ENCODE measurements at regions not wholly inside any gene's neighbourhood (a gene's known extent, or its start where the extent isn't known, plus 50 kb on each side); places are given as distances from the start of the nearest gene placed in this dataset.

DNA sequence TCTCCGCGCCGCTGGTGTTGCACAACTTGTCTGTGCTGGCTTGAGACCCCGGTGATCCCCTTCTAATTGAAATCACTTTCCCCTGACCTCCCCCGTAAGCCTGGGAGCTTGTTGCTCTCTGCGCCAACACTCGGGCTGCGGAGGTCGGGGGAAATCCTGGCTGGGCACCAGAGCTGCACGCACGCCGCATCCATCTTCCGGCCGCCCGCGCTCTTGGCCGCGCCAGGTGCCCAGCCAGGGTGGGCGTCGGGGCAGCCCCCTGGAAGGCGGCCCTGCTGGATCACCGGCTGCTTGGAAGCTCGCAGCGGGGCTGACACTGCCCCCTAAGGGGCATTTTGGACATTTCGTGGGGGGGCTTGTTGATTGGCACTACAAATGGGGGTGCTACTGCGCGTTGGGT is 280.3 kb upstream of the SKOR2 start:
- in situ Hi-C loops (cut with HindIII; ENCODE audit: low pct_unique_long_range_greater_than_20kb, low sequenced_read_pairs): no loop called here

DNA sequence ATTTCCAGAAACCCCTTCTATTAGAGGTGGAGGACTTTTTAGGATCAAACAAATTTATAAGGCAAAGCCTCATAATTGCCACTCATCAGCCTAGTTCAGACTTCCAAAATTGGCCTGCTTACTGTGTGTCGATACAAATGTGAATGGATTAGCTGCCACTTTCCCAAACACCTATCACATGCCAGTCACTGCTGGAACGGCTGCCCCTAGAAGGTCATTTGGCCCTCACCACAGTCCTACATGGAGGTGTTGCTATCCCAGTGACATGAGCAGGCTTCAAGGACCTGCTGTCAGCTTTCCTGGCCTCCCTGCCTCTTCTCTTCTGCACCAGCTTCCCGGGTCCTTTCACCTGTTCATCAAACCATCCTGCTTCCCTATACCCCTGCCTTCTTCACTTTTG is 279.2 kb upstream of the SKOR2 start:
- in situ Hi-C loops (cut with HindIII; ENCODE audit: low pct_unique_long_range_greater_than_20kb, low sequenced_read_pairs): no loop called here
- no peak for DNase-seq (ENCODE audit: low read depth, low spot score)

More for the DNA sequence above, 280.3 kb upstream of the SKOR2 start:
- DNase-seq (ENCODE audit: low read depth, low spot score): no peak

DNA sequence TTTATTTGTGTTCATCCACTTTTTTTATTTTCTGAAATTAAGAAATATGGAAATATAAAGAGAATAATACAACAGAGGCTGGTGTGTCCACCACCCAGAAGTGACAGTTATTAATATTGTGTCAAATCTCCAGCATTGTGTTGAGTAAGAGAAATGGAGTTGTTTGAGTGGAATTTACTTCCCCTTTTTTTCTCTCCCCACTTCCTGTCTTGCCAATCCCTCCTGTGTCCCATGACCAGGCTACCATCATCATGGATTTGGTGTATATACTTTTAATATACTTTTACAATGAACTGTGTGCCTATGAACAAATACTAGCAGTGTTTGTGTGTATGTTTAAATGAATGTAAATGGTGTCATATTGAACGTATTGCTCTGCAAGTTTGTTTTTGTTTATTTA is 276.9 kb upstream of the SKOR2 start:
- DNase-seq (ENCODE audit: low read depth, low spot score): no peak
- in situ Hi-C loops (cut with HindIII; ENCODE audit: low pct_unique_long_range_greater_than_20kb, low sequenced_read_pairs): no loop called here

DNA sequence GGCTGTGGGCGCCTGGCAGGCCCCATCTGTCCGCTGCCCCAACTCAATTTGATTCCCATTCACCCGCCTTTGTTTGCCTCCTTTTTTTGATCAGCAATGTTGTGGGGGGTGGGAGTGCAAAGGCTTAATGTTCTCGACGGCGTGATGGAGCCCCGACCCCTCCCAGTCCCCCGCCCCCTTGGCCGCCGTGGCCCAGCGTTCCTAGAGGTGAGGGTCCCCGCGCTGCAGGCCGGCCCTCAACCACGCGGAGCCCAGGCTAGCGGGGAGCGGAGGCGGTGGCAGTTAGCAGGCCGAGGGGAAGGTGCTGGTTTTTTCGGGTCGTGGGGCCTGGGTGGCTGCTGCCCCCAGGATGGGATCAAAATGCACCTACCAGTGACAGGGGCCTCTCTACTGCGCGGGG is 274.7 kb upstream of the SKOR2 start:
- in situ Hi-C loops (cut with HindIII; ENCODE audit: low pct_unique_long_range_greater_than_20kb, low sequenced_read_pairs): no loop called here
- DNase-seq (ENCODE audit: low read depth, low spot score): no peak

DNA sequence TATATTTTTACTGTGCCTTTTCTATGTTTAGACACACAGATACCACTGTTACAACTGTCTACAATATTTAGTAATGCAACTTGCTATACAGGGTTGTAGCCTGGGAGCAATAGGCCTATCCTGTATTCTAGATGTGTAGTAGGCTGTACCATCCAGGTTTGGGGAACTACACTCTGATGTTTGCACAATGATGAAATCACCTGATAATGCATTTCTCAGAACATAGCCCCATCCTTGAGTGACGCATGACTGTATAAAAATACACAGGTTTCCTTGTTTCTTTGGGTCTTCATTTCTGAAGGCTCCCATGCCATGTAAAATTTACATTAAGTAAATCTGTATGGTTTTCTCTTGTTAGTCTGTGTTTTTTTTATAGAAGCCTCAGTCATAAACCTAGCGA is 270.9 kb upstream of the SKOR2 start:
- in situ Hi-C loops (cut with HindIII; ENCODE audit: low pct_unique_long_range_greater_than_20kb, low sequenced_read_pairs): no loop called here
- DNase-seq (ENCODE audit: low read depth, low spot score): no peak

DNA sequence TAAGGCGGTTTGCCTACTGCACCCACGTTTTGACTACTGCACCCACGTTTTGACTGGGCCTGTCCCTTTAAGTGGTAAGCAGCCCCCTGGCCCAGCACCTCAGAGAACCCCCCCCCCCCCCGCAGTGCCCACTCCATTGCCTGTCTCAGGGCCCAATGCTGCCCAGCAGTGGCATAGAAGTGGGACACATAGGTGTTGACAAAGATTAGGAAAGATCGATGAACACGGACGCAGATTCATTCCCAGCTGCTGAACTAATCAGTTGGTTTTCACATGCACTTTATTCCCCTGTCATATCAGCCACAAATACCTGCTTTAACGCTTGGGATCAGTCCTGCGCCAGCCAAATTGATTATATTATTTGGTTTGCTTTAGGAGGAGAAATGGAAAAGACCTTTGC is 268.8 kb upstream of the SKOR2 start:
- in situ Hi-C loops (cut with HindIII; ENCODE audit: low pct_unique_long_range_greater_than_20kb, low sequenced_read_pairs): no loop called here
- DNase-seq (ENCODE audit: low read depth, low spot score): no peak

DNA sequence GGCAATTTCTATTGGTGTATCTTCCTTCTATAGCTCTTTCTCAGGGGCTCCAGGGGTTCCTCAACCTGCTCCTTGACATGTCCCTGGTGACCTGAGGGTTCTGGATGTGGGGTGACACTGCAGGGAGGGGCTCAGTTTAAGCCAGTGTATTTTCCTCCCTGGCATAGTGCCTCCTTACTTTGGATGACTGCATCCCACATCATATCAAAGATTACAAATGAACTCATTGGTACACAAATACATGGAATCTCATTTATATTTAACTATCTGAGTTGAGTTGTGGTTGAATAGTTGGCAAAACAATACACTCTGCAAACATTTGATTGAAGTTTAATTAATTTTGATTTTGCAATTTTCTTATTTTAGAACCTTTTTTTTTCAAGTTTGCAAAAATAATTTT is 268.2 kb upstream of the SKOR2 start:
- DNase-seq (ENCODE audit: low read depth, low spot score): no peak
- in situ Hi-C loops (cut with HindIII; ENCODE audit: low pct_unique_long_range_greater_than_20kb, low sequenced_read_pairs): no loop called here

DNA sequence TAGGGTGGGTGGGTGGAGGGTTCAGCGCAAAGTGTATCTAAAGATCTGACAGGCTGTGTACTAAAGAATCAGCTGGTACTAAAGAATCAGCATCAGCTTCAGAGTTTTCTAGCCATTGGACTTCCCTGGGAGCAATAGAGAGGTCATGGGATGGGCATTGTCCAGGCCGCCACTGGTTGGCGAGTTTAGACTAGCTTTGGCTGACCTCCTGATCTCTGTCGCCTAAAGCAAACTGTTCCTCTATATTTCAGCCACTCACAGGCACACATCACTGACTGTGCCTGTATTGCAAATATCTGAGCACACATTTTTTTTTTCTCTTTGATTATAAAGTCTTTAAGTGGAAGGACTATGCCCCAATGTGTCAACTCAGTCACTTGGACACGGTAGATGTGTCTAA is 267.8 kb upstream of the SKOR2 start:
- in situ Hi-C loops (cut with HindIII; ENCODE audit: low pct_unique_long_range_greater_than_20kb, low sequenced_read_pairs): no loop called here
- no peak for DNase-seq (ENCODE audit: low read depth, low spot score)

DNA sequence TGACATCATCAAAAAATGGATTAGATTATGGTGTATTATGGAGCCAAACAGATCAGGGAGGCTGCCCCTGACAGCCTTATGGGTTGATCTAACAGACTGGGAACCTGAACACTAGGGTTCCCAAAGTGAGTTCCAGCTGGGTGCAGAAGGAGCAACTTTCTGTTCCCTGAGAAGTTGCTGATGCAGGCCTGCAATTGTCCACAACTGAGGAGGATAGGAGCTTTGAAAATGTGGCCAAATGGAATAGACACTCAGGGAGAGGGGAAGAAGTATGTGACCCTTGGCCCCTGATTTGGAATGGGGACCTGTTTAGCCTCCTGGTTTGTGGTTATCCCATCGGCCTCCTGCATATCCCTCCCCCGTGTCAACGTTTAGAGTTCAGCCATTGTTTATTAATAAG is 262.2 kb upstream of the SKOR2 start:
- DNase-seq (ENCODE audit: low read depth, low spot score): no peak

DNA sequence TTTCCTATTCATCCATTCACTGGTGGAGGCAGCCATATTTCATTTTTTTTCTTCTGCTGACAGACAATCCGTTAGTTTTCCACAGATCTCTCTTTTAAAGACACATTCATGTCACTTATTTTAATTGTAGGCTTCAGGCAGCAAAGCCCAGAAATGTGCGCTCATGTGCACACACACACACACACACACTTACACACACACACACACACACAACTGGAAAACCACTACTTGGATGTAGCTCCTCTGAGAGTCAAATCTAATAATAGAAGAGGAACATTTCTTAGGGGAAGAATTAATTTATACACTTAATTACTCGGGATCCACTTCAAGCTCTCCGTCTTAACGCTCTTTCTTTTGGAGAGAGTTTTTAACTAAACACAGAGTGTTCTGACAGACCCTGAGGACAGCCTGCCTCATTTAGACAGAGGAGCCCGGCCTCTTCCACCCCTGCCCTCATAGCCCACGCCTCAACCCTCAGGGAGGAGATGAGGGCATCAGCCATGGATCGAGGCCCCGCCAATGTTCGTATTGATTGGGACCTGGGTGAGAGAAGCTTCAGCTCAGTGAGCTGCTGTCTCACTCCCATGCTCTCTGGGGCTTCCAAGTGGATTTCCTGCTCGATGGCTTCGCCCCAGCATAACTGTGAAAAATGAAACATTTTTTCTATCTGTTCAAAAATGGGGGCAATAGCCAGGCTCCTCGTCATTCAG is 261.4 kb upstream of the SKOR2 start:
- DNase-seq (ENCODE audit: low read depth, low spot score): no peak
- in situ Hi-C loops (cut with HindIII; ENCODE audit: low pct_unique_long_range_greater_than_20kb, low sequenced_read_pairs): no loop called here

More for the DNA sequence above, 262.2 kb upstream of the SKOR2 start:
- in situ Hi-C loops (cut with HindIII; ENCODE audit: low pct_unique_long_range_greater_than_20kb, low sequenced_read_pairs): no loop called here

DNA sequence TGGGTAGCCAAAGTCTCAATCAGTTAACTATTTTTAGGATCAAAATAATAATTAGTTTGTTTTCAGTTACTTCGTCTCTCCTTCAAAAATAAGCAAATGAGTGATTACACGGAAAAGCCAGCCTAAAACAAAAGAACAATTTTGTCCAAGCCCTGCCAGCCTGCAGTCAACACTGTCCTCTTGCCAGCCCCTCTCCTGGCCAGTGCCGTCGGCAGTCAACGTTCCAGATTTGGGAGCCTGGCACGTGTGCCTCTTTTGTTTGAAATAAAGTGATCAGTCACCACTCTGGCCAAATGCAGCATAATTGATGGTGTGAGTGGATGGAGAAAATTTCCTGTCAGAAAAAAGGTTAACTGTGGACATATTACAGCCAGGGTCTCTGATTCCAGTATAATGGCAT is 260.6 kb upstream of the SKOR2 start:
- DNase-seq (ENCODE audit: low read depth, low spot score): no peak
- in situ Hi-C loops (cut with HindIII; ENCODE audit: low pct_unique_long_range_greater_than_20kb, low sequenced_read_pairs): no loop called here

DNA sequence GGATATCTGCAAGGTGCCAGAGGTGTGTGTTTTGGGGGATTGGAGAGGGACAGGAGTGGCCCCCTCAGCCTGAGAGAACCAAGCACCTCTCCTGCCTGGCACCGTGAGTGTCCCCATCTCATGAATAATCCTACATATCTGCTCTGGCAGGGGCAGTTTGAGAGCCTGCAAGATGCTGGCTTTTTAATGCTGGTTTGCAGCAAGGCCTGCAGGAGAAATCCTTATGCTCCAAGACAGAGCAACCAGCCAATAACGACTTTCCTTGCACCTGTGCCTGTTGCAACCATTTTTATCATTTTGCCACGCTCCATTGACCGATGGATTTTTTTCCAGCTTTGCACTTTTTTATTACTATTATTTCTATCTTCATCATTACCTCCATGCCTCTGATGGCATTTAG is 259.4 kb upstream of the SKOR2 start:
- in situ Hi-C loops (cut with HindIII; ENCODE audit: low pct_unique_long_range_greater_than_20kb, low sequenced_read_pairs): no loop called here
- DNase-seq (ENCODE audit: low read depth, low spot score): no peak

DNA sequence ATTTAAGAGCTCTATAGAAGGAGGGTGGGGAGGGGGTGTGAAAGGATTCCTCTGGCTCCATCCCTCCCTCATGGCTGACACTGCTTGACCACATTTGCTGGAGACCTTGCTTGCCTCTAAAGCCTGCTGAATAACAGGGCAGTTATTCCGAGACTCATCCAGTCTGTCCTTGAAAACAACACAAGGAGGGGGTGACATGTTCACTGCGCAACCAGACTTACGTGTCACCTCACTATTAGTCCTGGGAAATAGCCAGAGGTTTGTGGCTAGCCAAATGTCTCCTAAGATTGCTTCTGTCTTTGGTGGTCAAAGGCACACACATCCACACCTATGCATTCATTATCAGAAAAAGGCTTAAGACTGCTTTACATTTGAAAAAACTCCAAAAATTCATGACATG is 256.2 kb upstream of the SKOR2 start:
- in situ Hi-C loops (cut with HindIII; ENCODE audit: low pct_unique_long_range_greater_than_20kb, low sequenced_read_pairs): no loop called here
- DNase-seq (ENCODE audit: low read depth, low spot score): no peak

DNA sequence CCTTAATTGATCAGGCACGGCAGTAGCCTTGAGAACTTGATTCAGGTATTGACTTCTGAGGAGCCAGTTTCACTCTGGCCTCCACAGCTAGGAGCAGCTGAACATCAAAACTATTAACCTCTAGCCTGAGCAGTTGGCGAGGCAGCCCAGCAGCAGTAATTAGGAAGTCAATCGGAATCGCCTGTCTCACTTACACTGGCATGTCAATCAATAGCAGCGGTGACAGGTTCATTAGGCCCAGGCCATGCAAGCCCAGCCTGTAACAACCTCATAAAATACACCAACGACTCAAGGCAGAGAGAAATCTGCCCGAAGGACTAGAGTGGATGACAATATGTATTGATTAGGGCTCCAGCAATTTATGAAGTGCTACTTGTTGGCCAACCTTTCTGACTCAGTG is 255.4 kb upstream of the SKOR2 start:
- no peak for DNase-seq (ENCODE audit: low read depth, low spot score)
- in situ Hi-C loops (cut with HindIII; ENCODE audit: low pct_unique_long_range_greater_than_20kb, low sequenced_read_pairs): no loop called here

DNA sequence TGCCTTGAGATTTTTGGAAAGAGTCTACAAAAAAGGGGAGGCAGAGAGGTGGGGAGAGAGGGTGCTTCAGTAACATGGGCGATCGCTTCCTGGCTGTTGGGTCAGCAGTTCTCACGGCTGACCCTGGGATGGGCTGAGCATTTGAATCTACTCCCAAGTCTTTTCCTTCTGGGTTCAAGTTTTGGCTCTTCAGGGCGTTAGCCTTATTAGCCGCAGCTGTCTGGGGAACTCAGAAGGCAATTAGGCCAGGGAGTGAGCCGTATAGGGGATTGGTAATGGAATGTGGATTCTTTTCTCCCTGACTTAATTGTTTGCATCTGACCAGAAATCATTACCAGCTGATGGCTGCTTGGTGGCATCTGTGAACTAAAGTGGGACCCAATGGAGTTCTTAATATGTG is 250.5 kb upstream of the SKOR2 start:
- in situ Hi-C loops (cut with HindIII; ENCODE audit: low pct_unique_long_range_greater_than_20kb, low sequenced_read_pairs): no loop called here

DNA sequence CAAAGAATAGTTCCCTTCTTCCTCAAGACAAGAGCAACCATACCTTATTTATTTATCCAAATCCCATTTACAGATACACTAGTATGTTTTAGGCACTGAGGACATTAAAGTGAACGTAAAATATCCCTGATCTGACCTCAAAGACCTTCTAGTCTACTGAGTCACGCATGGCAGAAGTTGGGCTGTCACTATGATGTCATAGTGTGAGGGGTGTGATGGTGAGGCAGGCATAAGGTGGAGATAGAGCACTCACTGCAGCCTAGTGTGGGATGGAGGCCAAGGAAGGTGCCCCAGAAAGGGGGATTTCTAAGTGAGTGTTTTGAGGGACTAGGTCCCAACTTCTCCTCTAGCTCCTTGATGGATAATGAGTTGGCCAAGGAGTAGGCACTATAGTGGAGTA is 249.5 kb upstream of the SKOR2 start:
- DNase-seq (ENCODE audit: low read depth, low spot score): no peak
- in situ Hi-C loops (cut with HindIII; ENCODE audit: low pct_unique_long_range_greater_than_20kb, low sequenced_read_pairs): no loop called here

More for the DNA sequence above, 250.5 kb upstream of the SKOR2 start:
- no peak for DNase-seq (ENCODE audit: low read depth, low spot score)

DNA sequence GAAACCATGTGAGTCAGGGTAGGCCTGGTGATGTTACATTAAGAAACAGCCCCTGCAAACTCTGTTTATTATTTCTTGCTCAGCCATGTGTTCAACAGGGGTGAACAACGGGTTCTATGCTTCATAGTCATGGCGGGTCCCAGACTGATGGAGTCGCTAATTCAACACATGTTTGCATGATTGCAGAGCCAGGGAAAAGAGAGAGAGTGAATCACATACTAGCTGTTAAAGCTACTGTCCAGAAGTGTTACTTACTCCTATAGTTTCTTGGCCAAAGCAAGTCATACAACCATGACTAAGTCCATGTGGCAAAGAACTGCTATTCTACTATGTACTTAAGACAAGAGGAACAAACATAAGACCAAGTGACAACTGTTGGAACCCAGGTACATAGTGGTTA is 241.2 kb upstream of the SKOR2 start:
- DNase-seq (ENCODE audit: low read depth, low spot score): no peak
- in situ Hi-C loops (cut with HindIII; ENCODE audit: low pct_unique_long_range_greater_than_20kb, low sequenced_read_pairs): no loop called here

DNA sequence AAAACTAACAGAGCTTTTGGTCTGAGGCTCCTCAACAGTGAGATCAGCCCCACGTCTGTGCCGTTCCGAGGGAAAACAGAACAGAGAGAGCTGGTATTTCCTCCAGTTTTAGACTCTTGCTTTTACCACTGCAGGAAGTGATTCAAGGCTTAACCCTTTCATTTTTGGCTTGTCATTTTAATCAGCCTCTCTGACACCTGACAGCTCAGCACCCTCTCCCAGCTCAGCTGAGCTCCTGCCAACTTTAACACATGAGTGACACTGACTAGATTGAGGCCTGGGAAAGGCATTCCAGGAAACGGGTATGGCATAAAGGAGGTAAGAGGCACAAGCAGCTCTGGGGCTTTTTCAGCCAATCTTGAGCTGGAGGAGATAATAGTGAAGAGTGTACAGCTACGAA is 239.4 kb upstream of the SKOR2 start:
- DNase-seq (ENCODE audit: low read depth, low spot score): no peak
- in situ Hi-C loops (cut with HindIII; ENCODE audit: low pct_unique_long_range_greater_than_20kb, low sequenced_read_pairs): no loop called here

DNA sequence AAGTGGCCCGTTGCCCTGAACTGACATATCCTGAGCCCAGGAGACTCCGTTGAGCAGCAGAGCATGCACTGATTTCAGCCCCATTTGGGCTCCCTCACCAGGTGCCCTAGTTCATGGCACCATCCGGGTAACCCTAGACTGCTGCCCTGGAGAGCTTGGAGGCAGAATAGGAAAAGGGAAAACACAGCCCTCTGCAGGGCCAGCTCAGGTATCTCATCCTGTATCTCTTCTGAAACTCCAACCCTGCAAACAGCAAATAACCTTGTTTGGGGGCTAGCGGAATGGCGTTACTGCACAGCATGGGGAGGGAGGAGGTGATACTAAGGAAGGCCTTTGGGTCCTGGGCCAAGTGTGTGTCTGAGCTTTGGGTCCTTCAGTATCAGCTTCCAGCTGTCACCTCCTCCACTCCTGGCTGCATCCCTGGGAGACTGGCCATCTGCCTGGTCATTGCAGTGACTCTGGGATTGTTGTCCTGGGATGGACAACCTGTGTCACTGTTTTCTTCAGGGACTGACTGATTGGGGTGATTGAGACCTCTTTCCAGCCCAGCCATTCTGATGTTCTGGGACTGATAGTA is 233.8 kb upstream of the SKOR2 start:
- in situ Hi-C loops (cut with HindIII; ENCODE audit: low pct_unique_long_range_greater_than_20kb, low sequenced_read_pairs): no loop called here
- DNase-seq (ENCODE audit: low read depth, low spot score): no peak

DNA sequence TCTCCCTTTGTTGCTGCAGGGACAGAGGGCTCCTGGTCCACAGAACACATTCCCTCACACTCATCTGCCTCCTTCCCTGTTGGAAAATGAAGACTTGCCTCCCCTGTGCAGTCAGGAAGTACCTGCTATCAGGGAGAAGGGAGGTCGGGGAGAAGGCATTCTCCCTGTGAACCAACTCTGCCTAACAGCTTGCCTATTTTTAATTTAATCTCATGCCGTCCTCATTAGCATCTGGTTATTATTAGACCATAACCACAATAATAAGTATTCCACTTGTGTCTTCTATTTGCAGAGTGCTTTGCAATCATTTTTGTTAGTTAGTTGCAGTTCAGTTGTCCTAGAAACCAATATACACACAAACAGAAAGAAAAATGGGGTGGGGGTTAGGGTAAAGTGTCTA is 232.6 kb upstream of the SKOR2 start:
- no peak for DNase-seq (ENCODE audit: low read depth, low spot score)

More for the DNA sequence above, 232.6 kb upstream of the SKOR2 start:
- in situ Hi-C loops (cut with HindIII; ENCODE audit: low pct_unique_long_range_greater_than_20kb, low sequenced_read_pairs): no loop called here
